ENCODE measurements at regions not wholly inside any gene's neighbourhood (a gene's known extent, or its start where the extent isn't known, plus 50 kb on each side); places are given as distances from the start of the nearest gene placed in this dataset.

DNA sequence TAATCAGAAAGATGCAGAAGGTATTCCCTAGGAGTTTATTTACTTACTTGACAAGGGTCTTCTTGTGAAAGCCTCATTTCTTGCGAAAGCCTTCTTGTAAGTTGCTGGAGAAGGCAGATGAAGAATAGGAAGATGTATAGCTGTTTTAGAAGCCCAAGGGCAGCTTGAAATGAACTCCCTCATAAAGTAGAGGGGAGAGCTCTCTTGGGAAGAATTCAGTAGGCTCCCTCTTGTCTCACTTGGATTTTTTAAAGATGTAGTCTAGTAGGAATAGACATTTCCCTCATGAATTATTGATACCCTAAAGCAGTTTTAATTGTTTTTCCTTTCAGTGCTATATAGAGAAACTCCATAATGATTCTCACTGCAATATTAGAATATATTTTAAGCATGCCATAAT lies 639.2 kb upstream of the CXADR start:
- TF ChIP-seq POLR2AphosphoS5 (IDR thresholded peaks at IDR 0.05; ENCODE audit: low read depth, low read length) = no peak
- no peak for TF ChIP-seq POLR2A (IDR thresholded peaks at IDR 0.05; ENCODE audit: low read depth, low read length)
- no peak for TF ChIP-seq TAF1 (IDR thresholded peaks at IDR 0.05; ENCODE audit: borderline replicate concordance, low read depth, low read length)

Measured in GM12892 (cell line).